GM19463 (cell line): ENCODE measurements at regions not wholly inside any gene's neighbourhood (a gene's known extent, or its start where the extent isn't known, plus 50 kb on each side); places are given as distances from the start of the nearest gene placed in this dataset.
"Not testable (repeated sequence)": the region's sequence is repeated elsewhere in the genome, so short reads cannot be mapped to it uniquely, and the experiment has no call there.

ENCODE experiments used
- ATAC-seq: cut with Tn5 transposase; IDR thresholded peaks from one replicate; pipeline ENCODE4 v1.9.1; 2021; ENCODE audit warnings: mild to moderate bottlenecking, moderate library complexity; ENCODE audit not compliant: unreplicated experiment

- no peak for ATAC-seq
Measured at GRCh38 chr21:23955135-23955843, 1652.0 kb downstream of the MRPL39 start.

GRCh38 chr21:23952269-23952668 is 1655.0 kb downstream of the MRPL39 start:
- ATAC-seq = no peak

- no peak for ATAC-seq
Measured at GRCh38 chr21:23951251-23951650, 1656.0 kb downstream of the MRPL39 start.

GRCh38 chr21:23950344-23950743 is 1656.9 kb downstream of the MRPL39 start:
- ATAC-seq = no peak

- no peak for ATAC-seq
Measured at GRCh38 chr21:23949493-23949892, 1657.8 kb downstream of the MRPL39 start.

- ATAC-seq = peak; percentile 65
Measured at GRCh38 chr21:23939369-23940065, 1667.8 kb downstream of the MRPL39 start.

- no peak for ATAC-seq
Measured at GRCh38 chr21:23936991-23937390, 1670.3 kb downstream of the MRPL39 start.

GRCh38 chr21:23936224-23936623 is 1671.1 kb downstream of the MRPL39 start:
- no peak for ATAC-seq

- no peak for ATAC-seq
Measured at GRCh38 chr21:23930565-23930964, 1676.7 kb downstream of the MRPL39 start.

GRCh38 chr21:23926430-23926829 is 1680.9 kb downstream of the MRPL39 start:
- ATAC-seq = not testable (repeated sequence)

- ATAC-seq = no peak
Measured at GRCh38 chr21:23921670-23922418, 1685.4 kb downstream of the MRPL39 start.

GRCh38 chr21:23900727-23901126 is 1706.6 kb downstream of the MRPL39 start:
- ATAC-seq = no peak

- ATAC-seq = no peak
Measured at GRCh38 chr21:23899561-23899960, 1707.7 kb downstream of the MRPL39 start.

- no peak for ATAC-seq
Measured at GRCh38 chr21:23890652-23891051, 1716.6 kb downstream of the MRPL39 start.

GRCh38 chr21:23887725-23888306 is 1719.5 kb downstream of the MRPL39 start:
- peak; percentile 92 for ATAC-seq

GRCh38 chr21:23886828-23887724 is 1720.2 kb downstream of the MRPL39 start:
- no peak for ATAC-seq

- no peak for ATAC-seq
Measured at GRCh38 chr21:23881783-23882182, 1725.5 kb downstream of the MRPL39 start.

GRCh38 chr21:23876925-23877558 is 1730.2 kb downstream of the MRPL39 start:
- no peak for ATAC-seq

GRCh38 chr21:23874271-23874670 is 1733.0 kb downstream of the MRPL39 start:
- ATAC-seq = no peak
